ENCODE measurements at regions not wholly inside any gene's neighbourhood (a gene's known extent, or its start where the extent isn't known, plus 50 kb on each side); places are given as distances from the start of the nearest gene placed in this dataset.

DNA sequence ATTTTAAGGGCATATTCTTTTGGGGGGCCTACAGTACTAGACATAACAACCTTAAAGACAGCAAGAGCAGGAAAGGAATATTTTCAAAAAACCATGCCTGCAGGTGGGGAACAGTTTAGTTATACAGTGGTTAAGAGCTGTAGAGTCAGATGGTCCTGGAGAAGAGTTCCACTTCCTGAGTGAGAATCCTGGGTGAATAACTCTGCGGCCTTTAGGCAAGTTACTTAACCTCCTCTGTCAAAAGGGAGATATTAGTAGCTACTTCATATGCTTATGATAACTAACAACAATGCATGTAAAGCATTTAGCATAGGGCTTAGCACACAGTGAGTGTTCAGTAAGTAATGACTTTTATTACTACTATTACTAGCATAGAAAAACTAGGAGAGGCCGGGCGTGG is 119.2 kb upstream of the TAB2 start:
- TF ChIP-seq, protein P1, sequence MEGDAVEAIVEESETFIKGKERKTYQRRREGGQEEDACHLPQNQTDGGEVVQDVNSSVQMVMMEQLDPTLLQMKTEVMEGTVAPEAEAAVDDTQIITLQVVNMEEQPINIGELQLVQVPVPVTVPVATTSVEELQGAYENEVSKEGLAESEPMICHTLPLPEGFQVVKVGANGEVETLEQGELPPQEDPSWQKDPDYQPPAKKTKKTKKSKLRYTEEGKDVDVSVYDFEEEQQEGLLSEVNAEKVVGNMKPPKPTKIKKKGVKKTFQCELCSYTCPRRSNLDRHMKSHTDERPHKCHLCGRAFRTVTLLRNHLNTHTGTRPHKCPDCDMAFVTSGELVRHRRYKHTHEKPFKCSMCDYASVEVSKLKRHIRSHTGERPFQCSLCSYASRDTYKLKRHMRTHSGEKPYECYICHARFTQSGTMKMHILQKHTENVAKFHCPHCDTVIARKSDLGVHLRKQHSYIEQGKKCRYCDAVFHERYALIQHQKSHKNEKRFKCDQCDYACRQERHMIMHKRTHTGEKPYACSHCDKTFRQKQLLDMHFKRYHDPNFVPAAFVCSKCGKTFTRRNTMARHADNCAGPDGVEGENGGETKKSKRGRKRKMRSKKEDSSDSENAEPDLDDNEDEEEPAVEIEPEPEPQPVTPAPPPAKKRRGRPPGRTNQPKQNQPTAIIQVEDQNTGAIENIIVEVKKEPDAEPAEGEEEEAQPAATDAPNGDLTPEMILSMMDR (IDR thresholded peaks at IDR 0.05; ENCODE audit: low read depth, low read length) = no peak
- no peak for DNase-seq (ENCODE audit: low read depth in 2 of 2)
- H3K4me3 ChIP-seq (replicated peaks in 1 of 2; ENCODE audit: low read depth in 2 of 2, low read length in 2 of 2) = no peak overlapping the region

- DNase-seq (ENCODE audit: low read depth in 2 of 2) = no peak
- TF ChIP-seq, protein P1 (IDR thresholded peaks at IDR 0.05; ENCODE audit: low read depth, low read length) = no peak
- H3K4me3 ChIP-seq (replicated peaks in 1 of 2; ENCODE audit: low read depth in 2 of 2, low read length in 2 of 2) = no peak overlapping the region
Measured at GRCh38 chr6:149200282-149200945, 117.1 kb upstream of the TAB2 start.

GRCh38 chr6:149201068-149201655 is 116.3 kb upstream of the TAB2 start:
- TF ChIP-seq, protein P1 (IDR thresholded peaks at IDR 0.05; ENCODE audit: low read depth, low read length) = no peak
- no peak for DNase-seq (ENCODE audit: low read depth in 2 of 2)
- no peak overlapping the region for H3K4me3 ChIP-seq (replicated peaks in 1 of 2; ENCODE audit: low read depth in 2 of 2, low read length in 2 of 2)

GRCh38 chr6:149202100-149202499 is 115.4 kb upstream of the TAB2 start:
- TF ChIP-seq, protein P1 (IDR thresholded peaks at IDR 0.05; ENCODE audit: low read depth, low read length) = no peak
- DNase-seq (ENCODE audit: low read depth in 2 of 2) = no peak
- H3K4me3 ChIP-seq (replicated peaks in 1 of 2; ENCODE audit: low read depth in 2 of 2, low read length in 2 of 2) = no peak overlapping the region

DNA sequence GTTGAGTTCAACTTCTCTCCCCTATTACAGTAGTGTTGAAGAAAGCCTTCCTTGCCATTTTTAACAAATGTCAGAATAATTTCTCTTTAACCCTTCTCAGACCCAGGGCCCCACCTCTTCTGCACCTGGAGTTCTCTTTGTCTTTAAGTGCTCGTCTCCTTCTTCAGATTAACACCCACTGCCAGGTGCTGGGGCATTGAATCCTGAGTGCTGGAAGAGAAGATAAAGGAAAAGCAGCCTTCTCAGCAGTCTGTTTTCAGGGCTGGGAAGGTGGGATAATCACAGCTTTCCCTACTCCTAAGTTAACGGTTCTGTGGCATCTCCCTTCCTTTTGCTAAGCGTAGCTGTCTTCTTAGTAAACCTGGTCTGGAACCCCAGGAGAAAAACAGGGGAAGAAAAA is 114.6 kb upstream of the TAB2 start:
- TF ChIP-seq, protein P1 (IDR thresholded peaks at IDR 0.05; ENCODE audit: low read depth, low read length) = no peak
- H3K4me3 ChIP-seq (replicated peaks in 1 of 2; ENCODE audit: low read depth in 2 of 2, low read length in 2 of 2) = no peak overlapping the region
- DNase-seq (ENCODE audit: low read depth in 2 of 2) = no peak

DNA sequence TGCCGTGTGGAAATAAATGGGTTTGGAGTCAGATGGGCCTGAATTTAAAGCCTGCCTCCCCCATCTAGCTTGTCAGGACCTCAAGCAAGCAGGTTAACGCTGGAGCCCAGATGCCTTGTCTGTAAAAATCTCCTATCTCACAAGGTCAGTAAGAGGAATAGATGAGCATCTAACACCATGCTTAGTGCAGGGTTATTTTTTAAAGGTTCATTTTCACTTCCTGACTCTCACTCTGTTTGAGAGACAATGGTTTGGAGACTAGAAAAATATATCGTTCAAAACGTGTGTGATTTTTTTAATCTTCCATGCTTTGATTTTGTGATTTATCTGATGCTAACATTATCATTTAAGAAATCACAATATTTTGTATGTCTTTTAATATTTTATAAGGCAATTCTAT is 114.0 kb upstream of the TAB2 start:
- H3K4me3 ChIP-seq (replicated peaks in 1 of 2; ENCODE audit: low read depth in 2 of 2, low read length in 2 of 2) = no peak overlapping the region
- TF ChIP-seq, protein P1 (IDR thresholded peaks at IDR 0.05; ENCODE audit: low read depth, low read length) = no peak
- DNase-seq (ENCODE audit: low read depth in 2 of 2) = no peak

Measured in cardiac fibroblast (primary cell).